ENCODE measurements at regions not wholly inside any gene's neighbourhood (a gene's known extent, or its start where the extent isn't known, plus 50 kb on each side); places are given as distances from the start of the nearest gene placed in this dataset.

DNA sequence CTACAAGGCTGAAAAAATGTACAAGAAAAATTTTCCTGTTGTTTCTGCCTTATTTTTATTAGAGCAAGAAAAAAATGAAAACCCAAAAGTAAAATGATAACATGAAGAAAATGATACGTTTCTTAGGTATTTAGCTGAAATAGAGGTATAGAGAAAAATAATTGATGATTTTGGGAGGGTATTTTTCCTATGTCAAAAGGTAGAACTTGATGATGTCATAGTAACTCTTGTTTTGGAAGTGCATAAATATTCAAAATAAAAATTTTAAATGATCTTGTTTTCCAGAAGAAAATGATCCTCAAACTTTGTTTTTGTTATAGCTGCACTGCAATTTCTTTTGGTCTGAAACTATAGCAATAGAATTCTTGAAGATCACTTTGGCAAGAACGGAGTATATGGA is 608.8 kb upstream of the BOD1L1 start:
- TF ChIP-seq CTCF (IDR thresholded peaks at IDR 0.05) (no peak), POLR2AphosphoS5 (IDR thresholded peaks at IDR 0.05; ENCODE audit: insufficient read depth in 1 of 2, low read depth in 1 of 2) (no peak), POLR2A (IDR thresholded peaks at IDR 0.05) (no peak)
- H3K4me1 ChIP-seq: no peaks in the 10 kb centered on the region
- no peak overlapping the region for H3K27ac ChIP-seq
- intact Hi-C loops (cut with DNase I): no loop called here
- no peak for DNase-seq (ENCODE audit: extremely low spot score in 2 of 2)
- H3K9me3 ChIP-seq: no peaks in the 10 kb centered on the region
- H3K4me3 ChIP-seq: no peak overlapping the region
- H3K36me3 ChIP-seq: no peaks in the 10 kb centered on the region
- H3K27me3 ChIP-seq: no peaks in the 10 kb centered on the region

DNA sequence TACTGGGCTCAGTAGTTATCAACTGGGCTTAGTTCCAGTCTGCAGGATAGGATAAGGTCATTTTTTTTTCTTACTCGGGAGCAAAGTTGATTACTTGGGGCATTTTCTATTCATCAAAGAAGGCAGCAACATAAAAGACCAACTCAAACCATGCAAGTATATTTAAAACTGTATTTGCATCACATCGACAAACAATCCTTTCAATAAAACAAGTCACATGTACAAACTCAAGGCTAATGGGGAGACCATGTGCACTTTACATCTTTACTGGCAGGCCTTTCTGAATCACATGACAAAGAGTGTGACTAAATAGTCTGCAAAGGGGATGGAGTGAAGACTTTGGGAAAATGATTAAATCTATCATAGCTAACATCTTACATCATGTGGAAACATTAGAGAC is 610.4 kb upstream of the BOD1L1 start:
- Histone ChIP-seq H3K4me1 (no peaks in the 10 kb centered on the region), H3K27ac (no peak overlapping the region), H3K27me3 (no peaks in the 10 kb centered on the region), H3K9me3 (no peaks in the 10 kb centered on the region), H3K36me3 (no peaks in the 10 kb centered on the region), H3K4me3 (no peak overlapping the region)
- DNase-seq (ENCODE audit: extremely low spot score in 2 of 2): no peak
- TF ChIP-seq POLR2AphosphoS5 (IDR thresholded peaks at IDR 0.05; ENCODE audit: insufficient read depth in 1 of 2, low read depth in 1 of 2): no peak
- TF ChIP-seq CTCF (IDR thresholded peaks at IDR 0.05): no peak
- no peak for TF ChIP-seq POLR2A (IDR thresholded peaks at IDR 0.05)
- intact Hi-C loops (cut with DNase I): no loop called here

- H3K27ac ChIP-seq: no peak overlapping the region
These were observed 614.0 kb upstream of the BOD1L1 start for GRCh38 chr4:14241574-14241973.

GRCh38 chr4:14247767-14248166 is 620.2 kb upstream of the BOD1L1 start:
- Histone ChIP-seq H3K9me3 (no peaks in the 10 kb centered on the region), H3K36me3 (no peaks in the 10 kb centered on the region), H3K27ac (no peak overlapping the region), H3K4me1 (no peaks in the 10 kb centered on the region), H3K4me3 (no peak overlapping the region), H3K27me3 (no peaks in the 10 kb centered on the region)
- intact Hi-C loops (cut with DNase I): no loop called here
- DNase-seq (ENCODE audit: extremely low spot score in 2 of 2): no peak
- TF ChIP-seq CTCF (IDR thresholded peaks at IDR 0.05) (no peak), POLR2A (IDR thresholded peaks at IDR 0.05) (no peak)

More at GRCh38 chr4:14241574-14241973, 614.0 kb upstream of the BOD1L1 start:
- TF ChIP-seq POLR2A (IDR thresholded peaks at IDR 0.05): no peak
- TF ChIP-seq POLR2AphosphoS5 (IDR thresholded peaks at IDR 0.05; ENCODE audit: insufficient read depth in 1 of 2, low read depth in 1 of 2): no peak
- no peak for TF ChIP-seq CTCF (IDR thresholded peaks at IDR 0.05)
- Histone ChIP-seq H3K4me1 (no peaks in the 10 kb centered on the region), H3K36me3 (no peaks in the 10 kb centered on the region), H3K4me3 (no peak overlapping the region), H3K9me3 (no peaks in the 10 kb centered on the region), H3K27me3 (no peaks in the 10 kb centered on the region)
- intact Hi-C loops (cut with DNase I): no loop called here
- no peak for DNase-seq (ENCODE audit: extremely low spot score in 2 of 2)

DNA sequence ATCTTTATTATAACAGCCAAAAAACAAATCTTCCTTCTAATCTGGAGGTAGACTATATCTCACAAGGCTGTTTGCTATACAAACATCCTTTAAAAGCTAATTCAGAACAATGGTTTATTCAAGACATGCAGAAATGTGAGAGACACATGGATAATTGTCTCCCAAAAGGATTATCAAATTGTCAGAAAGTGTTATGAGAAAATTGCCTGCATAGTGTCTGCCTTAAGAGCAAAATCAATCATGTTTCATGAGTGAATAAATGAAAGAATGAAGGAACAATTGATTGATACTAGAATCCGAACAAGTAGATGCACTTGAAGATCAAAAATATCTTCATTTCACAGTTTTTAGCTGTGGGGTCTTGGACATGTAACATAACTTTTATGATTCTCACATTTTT is 621.7 kb upstream of the BOD1L1 start:
- no peak for DNase-seq (ENCODE audit: extremely low spot score in 2 of 2)
- no peak overlapping the region for H3K4me3 ChIP-seq
- TF ChIP-seq POLR2A (IDR thresholded peaks at IDR 0.05) (no peak), POLR2AphosphoS5 (IDR thresholded peaks at IDR 0.05; ENCODE audit: insufficient read depth in 1 of 2, low read depth in 1 of 2) (no peak), CTCF (IDR thresholded peaks at IDR 0.05) (no peak)
- H3K27ac ChIP-seq: no peak overlapping the region
- intact Hi-C loops (cut with DNase I): no loop called here
- H3K9me3 ChIP-seq: no peaks in the 10 kb centered on the region
- H3K36me3 ChIP-seq: no peaks in the 10 kb centered on the region
- no peaks in the 10 kb centered on the region for H3K27me3 ChIP-seq
- no peaks in the 10 kb centered on the region for H3K4me1 ChIP-seq

All from vagina (tissue), 2 donors.